Stimulated activated CD8-positive, alpha-beta memory T cell treated with anti-CD3 and anti-CD28 coated beads, Interleukin-7, amount 100 ng/mL, for 48 hours (primary cell): ENCODE measurements at regions not wholly inside any gene's neighbourhood (a gene's known extent, or its start where the extent isn't known, plus 50 kb on each side); places are given as distances from the start of the nearest gene placed in this dataset.

Experiments used
- DNase-seq, 2 donors: peaks; one replicate each; pipeline ENCODE4 v3.0.0-alpha.2; 2020; ENCODE audit warnings: low read depth in 1 of 2; ENCODE audit errors: extremely low read depth in 1 of 2

DNA sequence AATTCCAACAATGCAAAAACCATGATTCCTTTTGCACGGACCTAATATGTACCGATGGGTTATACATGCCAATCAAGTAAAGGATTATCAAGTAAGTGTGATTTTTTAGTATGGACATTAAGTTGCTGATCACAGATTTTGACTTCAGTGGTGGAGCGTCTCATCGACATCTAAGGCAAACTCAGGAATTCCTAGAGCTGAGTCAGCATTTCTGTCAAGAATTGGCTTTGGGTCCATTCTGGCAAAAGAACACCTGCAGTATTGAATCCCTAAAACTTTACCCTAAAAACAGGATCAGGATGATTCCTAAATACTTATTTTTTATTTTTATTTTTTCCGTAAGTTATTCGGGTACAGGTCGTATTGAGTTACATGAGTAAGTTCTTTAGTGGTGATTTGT is 83.6 kb downstream of the HPGD start:
- DNase-seq = no peak

DNA sequence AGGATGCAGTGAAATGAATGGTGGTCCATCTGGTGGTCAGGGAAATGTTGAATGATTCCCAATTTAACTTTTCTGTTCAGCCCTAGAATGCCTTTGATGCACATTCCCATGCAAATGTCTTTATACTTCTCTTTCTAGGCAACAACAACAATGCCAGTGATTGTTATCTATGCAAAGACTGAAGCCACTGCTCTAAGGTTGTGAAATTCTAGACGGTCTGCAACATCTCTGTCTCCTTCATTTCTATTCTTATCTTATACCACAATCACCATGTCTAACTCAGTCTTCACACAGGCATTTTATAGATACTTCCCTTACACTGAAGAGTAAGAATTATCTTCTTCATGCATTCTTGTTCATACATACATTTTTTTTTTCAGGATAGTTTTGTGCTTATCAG is 84.5 kb downstream of the HPGD start:
- DNase-seq = no peak

DNA sequence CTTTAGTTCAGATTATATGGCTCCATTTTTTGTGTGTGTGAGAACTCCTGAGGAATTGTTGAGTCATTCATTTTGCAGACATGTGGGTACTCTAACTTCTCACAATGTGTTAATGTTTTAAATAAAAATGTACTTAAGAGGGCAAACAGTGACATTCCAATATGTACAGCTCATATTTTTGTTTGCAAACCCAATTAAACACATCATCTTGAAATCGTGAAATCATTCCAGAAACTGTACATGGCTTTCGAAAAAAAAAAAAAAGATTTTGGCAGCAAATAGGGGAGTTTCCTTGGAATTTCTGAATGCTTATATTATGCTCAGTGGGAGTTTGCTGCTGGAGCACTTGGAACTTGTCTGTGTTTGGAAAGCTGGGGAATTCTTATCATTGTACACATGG is 85.0 kb downstream of the HPGD start:
- no peak for DNase-seq

DNA sequence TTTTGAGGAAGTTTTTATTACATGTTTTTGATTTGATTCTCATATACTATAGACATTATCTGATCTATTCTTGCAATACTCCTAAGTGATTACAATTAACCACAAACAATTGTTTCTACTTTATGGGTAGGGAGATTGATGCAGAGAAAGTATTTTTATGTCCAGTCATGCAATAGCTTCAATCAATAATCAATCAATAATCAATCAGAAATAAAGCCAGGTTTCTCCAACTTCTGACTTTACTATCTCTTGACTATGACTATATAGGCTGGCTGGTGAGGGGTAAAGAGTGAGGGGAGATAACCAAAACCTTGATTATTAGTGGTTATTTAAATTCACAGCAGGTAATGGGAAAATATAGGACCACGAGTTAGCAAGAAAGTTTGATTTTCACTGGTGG is 85.9 kb downstream of the HPGD start:
- DNase-seq = no peak

DNA sequence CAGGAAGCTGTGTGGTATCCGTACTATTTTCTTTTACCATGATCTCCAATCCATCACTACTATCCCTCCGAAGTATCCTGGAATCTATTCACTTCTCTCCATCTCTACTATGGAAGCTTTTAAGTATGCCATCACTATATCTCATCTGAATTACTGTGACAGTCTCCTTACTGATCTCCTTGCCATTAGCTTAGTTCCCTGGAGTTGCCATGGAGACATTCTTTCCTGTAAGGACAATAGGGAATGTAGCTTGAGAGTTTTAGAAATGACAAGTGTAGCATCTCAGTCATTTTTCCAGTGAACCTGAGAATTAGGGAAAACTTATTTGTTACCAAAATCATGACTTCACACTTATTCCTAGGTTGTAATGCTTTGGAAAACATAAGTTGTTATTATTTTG is 86.3 kb downstream of the HPGD start:
- no peak for DNase-seq

DNA sequence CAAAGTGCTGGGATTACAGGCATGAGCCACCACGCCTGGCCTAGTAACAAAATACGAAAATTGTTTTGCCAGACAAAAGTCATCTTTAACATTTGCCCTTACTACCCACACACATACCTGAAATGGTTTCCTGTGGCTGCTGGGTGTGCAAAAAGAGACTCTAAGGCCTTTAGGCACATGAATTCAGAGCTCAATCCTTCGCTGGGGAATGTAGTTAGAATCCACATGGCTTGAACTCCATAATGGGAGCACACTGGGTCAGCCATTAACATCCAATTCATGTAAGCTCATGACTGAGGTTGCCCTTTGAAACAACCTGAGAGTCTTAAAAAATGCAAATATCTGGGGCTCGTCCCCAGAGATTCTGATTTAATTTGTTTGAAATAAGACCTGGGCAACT is 87.8 kb downstream of the HPGD start:
- no peak for DNase-seq

DNA sequence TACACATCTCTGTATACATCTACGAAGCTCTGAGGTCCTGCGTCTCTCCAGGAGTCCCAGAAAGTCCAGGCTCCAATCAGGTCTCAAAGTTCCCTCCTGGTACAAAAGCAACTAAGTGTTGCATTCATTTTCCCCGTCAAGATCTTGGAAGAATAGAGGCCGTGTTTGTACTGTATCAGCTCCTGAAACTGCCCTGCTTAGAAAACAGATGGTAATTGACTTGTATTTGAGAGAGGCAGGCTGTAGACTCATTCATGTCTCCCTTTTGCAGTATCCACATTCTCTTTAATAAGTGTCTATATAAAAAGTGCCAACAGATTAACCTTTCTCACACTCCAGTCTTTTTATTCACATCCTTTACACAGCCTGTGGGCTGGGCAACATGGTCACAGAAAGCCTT is 91.7 kb downstream of the HPGD start:
- no peak for DNase-seq

DNA sequence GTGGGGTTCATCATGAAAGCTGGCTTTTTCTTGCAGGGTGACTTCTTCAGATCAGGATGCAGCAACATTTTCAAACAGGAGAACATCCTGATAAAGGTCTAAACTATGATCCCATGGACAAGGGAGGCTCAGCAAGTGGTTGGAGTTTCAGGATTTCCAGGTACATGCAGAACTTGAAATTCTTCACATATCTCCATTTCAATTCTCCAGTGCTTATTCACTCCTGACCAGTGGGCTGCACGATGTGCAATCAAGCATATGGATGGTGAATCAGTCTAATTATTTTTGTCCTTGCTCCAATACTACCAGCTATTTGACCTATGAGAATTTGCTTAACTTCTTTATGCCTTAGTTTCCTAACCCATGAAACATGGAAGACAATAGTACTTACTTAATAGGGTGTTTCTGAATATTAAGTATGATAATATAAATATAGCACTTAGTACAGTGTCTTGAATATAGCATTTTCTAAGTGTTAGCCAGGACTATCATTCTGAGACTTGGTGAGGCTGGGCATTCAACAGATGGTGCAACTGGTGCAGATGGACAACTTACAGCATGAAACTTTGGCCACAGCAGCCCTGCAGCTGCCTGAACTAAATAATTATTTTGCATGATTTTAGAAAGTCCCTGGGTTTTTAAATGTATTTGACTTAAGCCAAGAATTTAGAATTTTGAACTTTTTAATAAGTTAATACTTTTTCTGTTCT is 92.4 kb downstream of the HPGD start:
- no peak for DNase-seq

DNA sequence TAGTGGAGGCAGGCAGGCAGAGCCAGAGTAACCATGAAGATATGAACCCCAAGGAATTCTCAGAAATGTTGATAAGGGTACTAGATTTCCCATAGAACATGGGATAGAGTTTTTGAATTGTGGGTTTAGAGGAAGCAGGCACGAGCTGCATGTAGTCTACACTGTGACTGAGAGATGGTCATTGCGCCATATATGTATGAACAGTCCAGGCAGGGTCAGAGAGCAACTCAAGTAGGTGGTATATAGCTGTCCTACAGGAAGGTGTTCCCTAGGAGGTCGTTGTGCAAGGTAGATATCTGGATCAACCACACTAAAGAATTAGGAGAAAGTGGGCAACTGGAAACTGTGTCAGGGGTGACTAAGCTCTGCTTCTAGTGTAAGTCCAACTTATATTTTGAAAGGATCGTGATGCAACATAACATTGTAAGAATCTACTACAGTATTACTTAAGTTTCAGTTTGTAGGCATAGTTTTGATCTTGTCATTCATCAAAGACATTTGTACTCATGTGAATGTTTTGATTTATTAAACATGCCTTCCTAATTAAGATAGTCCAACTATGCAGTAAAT is 94.6 kb downstream of the HPGD start:
- DNase-seq = no peak

DNA sequence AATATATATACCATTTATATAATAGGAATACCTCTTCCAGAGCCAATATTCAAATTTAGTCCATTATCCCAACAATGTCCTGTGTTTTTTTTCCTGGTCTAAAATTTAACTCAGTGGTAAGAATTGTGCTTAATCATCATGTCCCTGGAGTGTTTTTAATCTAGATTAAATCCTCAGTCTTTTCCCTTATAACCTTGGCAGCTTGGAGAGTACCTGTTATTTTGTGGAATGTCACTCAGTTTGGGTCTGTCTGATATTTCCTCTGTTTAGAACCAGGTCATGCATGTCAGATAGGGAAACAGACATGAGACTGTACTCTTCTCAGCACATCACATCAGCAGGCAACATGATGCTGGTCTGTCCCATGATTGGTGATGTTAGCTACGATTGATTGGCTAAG is 96.6 kb downstream of the HPGD start:
- no peak for DNase-seq

DNA sequence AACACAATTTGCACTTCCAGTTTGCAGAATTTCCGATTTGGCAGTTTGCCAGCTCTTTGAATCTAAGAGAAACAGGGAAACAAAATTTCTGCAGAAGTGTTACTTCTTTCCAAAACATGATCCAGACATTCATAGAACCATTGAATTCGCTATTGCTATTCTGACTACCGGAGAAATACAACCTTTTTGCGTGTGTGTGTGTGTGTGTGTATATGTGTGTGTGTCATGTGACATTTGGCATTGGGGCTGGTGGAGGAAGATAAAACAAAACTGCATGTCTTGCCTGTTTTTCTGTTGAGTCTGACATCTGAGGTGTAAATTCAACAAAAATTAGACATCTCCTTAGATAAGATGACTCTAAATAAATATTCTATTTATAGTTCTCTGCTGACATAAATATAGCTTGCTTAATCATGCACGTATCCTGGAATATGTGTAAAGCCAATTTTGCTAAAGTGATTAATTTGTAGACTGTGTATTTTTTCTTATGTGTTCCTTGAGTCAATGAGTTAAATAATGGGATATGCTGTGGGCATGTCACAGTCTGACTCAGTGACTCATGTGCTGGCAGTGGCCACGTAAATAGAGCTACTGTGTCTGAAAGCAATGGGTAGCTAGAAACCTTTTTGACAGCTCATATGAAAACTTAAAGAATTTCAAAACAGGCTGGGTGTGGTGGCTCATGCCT is 98.9 kb downstream of the HPGD start:
- peak in 1 of 2 donors; percentile 10 for DNase-seq

DNA sequence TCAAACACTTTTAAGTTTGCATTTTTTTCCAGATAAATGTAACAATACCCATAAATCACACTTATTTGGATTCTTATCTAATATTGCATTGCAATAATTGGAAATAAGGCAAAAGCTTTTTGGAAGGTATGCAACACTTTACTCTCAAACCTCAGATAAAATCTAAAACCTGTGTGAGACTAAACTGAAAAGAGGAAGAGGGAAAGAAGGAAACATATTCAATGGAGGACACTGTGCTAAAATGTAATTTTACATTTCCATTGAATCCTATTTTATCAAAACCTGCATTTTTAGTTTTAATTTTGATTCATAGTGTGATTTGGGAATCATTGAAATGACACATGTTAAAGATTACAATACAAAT is 99.4 kb downstream of the HPGD start:
- DNase-seq = no peak

DNA sequence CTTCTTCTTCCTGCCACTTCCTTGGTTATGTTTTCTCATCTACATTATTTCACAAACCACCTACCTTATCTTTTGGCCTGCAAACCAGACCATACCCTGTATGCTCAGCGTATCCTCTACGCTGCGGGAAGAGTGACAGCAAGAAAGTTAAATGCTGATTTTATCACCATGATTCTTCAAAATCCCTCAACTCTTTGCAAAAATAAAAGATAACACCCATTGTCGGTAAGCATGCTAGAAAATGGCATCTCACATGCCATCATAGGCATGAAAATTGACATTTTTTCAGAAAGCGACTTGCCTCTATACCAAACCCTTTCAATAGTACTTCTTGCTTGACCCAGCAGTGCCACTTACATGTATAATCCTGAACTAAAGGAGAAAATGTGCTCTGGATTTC is 102.0 kb downstream of the HPGD start:
- no peak for DNase-seq

DNA sequence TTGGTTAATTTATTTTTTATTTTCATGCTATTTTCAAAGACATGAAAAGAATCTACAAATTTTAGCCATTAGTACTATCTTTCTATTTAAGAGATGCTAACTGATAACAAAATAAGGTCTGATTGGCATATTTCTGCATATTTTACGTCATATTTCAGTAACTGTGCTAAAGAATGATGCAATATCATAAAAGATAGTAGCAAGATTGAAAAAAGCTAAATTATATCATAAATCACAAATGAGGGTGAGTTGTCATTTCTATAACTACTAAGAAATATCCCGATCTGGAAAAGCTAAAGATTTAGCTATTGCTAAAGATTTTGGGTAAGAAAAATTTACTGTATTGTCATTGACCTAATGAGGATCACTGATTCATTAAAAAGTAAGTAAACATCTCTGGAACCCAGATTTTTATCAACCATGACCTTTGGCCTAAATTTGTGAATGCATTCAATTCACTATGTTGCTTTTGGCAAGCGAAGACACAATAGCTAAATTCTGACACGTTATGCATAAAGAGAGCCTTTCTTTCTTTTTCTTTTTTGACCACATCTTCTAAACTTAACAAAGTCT is 103.6 kb downstream of the HPGD start:
- DNase-seq = no peak

DNA sequence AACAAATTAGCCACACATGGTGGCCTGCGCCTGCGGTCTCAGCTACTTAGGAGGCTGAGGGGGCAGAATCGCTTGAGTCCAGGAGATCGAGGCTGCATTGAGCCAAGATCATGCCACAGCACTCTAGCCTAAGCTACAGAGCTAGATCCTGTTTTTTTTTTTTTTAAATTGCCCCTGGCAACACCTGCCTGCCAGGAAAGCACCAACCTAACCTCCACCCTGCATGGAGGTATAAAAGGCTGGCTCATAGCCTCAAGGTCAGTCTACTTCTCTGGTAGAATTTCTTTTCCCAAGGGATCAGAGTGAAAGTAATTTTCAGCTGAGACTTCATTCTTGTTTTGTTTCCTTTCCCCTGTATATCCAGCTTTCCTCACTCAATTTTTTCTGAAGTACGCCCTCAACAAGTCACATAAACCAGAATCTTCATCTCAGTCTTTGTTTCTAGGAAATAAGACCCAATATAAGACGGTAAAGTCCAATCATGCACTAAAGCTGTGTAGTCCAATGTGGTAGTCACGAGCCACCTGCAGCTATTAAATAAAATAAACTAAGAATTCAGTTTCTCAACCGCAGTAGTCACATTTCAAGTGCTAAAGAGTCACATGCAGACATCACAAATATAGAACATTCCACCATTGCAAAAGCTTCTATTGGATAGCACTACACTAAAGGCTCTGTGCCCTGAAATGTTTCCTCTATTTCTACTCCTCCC is 113.3 kb downstream of the HPGD start:
- no peak for DNase-seq

DNA sequence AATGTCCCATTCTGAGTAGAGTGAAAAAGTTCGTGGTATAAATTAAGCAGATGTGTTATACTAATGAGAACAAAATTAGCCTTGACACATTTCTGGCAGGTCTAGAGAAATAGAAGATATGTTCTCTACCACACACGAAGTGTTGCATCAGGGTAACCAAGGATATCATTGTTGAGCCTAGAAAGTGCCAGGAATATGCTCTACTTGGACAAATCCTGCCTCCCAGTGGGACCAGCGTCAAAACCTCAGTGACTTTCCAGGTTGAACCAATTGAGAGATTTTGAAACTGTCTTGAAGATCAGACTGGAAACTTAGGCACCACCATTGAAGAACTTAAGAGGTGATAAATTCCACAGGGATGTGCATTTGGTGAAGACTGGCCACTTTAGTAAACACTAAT is 115.9 kb downstream of the HPGD start:
- no peak for DNase-seq

DNA sequence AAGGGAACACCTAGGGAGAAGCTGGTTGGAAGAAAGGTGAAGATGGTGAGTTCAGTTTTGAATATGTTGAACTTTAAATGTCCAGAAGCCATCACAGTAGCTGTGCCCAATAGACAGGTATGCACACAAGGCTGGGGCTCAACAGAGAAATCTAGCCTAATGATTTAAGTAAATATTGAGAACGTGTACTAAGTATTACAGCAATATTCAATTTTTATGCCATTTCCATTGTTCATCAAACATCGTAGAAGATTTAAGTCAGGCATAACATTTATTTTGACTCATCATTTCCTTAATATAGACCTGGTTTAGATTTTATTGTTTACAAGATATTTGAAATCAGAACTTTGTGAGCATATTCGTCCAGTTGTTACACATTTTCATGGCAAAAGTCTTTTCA is 116.4 kb downstream of the HPGD start:
- DNase-seq = no peak

DNA sequence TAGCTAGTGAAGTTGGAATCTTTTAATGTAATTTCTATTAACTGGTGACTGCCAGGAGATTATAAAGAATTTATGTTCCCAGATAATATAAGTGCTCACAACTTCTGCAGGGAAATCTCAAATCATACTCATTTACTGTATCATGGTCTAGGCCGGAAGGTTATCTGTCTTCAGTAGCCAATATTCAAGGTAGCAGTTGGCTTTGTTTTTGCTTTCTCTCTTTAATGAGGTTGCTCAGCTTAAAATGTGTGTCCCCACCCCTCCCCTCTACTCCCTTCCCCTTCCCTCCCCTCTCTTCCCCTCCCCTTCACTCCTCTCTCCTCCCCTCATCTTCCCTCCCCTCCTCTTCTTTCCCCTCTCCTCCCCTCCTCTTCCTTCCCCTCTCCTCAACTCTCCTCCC is 117.6 kb downstream of the HPGD start:
- DNase-seq = no peak

DNA sequence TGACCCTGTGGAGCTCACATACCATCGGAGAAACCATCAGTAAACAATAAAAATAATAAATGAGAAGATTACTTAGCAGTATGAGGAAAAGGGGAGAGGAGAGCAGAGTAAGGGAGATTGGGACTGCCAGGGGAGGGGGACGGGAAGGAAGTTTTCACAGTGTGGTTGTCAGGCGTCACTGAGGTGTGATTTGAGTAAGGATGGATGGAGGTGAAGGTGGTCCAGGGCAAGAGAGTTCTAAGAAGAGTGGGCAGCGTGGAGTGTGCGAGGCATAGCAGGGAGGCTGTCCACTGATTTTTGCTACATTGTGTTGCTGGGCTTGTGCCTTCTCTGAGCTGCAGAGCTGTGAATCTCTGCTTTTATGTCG is 119.1 kb downstream of the HPGD start:
- DNase-seq = no peak

DNA sequence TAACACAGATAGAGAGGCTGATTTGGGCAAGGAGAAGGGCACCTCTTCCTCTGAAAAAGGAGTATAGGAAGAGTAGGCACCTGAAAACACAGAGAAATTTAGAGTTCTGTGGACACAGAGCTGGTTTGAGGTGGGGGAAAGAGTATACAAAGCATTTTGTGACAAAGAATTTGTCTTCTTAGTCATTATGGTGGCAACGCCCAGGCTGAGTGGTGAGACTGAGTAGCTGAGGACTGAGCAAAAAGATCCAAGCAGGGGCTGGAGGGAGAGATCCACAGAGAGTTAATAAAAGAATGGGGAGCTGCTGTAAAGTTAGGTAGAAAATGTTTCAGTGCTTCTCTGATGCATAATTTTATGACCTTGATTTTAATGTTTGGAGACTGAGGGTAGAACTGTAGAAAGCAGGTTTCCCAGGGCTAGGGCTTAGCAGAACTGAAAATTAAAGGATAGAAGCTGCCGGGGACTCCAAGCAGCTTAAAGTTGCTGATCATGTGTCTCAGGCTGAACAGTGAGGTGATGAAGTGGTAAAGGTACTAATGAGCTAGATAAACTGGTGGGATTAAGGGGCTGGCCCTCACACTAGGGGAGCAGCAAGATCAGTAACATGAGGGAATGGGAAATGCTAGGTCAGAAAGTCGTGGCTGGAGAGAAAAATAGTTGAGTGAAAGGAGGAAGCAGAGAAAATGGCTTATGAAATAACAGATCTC is 118.9 kb downstream of the CEP44 start:
- DNase-seq = no peak

DNA sequence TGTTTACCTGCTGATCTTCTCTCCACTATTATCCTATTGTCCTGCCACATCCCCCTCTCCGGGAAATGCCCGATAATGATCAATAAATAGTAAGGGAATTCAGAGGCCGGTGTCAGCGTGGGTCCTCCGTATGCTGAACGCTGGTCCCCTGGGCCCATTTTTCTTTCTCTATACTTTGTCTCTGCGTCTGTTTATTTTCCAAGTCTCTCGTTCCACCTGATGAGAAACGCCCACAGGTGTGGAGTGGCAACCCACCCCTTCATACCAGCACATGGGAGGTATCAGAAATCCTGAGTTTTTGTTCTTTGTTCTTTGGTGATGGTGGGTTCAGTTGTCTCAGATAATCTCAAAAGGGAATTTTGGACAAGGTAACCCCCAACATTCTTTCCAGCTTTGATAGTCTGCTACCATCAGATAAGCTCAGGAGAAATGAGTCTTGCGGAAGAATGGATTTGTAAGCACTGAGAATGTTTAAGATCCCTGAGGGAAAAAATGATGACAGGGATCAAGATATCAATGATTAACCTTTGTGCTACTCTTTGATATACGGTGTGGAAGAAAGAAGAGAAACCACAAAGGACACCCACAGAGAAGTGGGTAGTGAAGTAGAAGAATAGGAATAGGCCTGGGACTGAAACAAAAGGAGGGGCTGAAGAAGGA is 117.9 kb downstream of the CEP44 start:
- no peak for DNase-seq
